ENCODE measurements at regions not wholly inside any gene's neighbourhood (a gene's known extent, or its start where the extent isn't known, plus 50 kb on each side); places are given as distances from the start of the nearest gene placed in this dataset.

DNA sequence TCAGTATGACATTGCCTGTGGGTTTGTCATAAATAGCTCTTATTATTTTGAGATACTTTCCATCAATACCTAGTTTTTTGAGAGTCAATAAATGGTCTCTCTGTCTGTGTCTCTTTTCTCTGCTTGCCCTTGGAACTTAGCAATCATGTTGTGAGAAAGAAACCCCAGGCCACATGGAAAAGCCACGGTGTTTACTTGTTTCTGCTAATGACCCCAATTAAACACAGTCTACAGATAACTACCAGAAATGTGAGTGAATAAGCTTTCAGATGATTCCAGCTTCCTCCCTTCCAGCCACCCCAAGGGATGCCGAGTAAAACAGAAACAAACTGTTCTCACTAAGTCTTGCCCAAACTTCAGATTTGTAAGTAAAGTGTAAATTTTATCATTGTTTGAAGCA lies 584.9 kb downstream of the MAT2B start:
- Histone ChIP-seq H3K27ac (ENCODE audit: low read depth) (no peak overlapping the region), H3K36me3 (ENCODE audit: insufficient read depth) (no peaks in the 10 kb centered on the region), H3K4me1 (ENCODE audit: insufficient read depth) (no peaks in the 10 kb centered on the region), H3K4me3 (ENCODE audit: low read depth, low read length) (no peak overlapping the region)
- no peak for DNase-seq (ENCODE audit: extremely low spot score)
- 26% methylated on average over 2 of the region's 2 CpGs for WGBS

GRCh38 chr5:164091836-164092235 lies 586.4 kb downstream of the MAT2B start:
- H3K4me1 ChIP-seq (ENCODE audit: insufficient read depth): no peaks in the 10 kb centered on the region
- H3K27ac ChIP-seq (ENCODE audit: low read depth): no peak overlapping the region
- no peak overlapping the region for H3K4me3 ChIP-seq (ENCODE audit: low read depth, low read length)
- 85% methylated on average over 2 of the region's 2 CpGs for WGBS
- no peak for DNase-seq (ENCODE audit: extremely low spot score)
- H3K36me3 ChIP-seq (ENCODE audit: insufficient read depth): no peaks in the 10 kb centered on the region

DNA sequence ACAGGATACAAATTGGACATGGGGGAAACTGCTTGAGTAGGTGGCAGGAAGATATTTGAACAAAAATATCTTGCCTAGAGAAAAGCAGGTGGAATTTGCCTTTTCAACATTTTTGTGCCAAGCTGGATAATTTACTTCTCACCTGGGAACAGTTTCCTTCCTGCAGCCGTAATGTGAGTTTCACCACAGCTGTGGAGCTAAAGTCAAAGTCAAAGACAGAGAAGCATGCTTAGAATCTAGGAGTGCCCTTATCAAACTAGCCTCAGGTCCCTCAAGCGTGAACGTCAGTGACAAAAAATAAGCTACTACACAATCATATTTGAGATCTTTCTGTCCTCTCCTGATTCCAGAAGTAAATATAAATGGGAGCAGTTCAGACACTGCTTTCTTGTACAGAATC lies 588.9 kb downstream of the MAT2B start:
- Histone ChIP-seq H3K4me1 (ENCODE audit: insufficient read depth) (no peaks in the 10 kb centered on the region), H3K36me3 (ENCODE audit: insufficient read depth) (no peaks in the 10 kb centered on the region), H3K27ac (ENCODE audit: low read depth) (no peak overlapping the region), H3K4me3 (ENCODE audit: low read depth, low read length) (no peak overlapping the region)
- no peak for DNase-seq (ENCODE audit: extremely low spot score)
- whole genome bisulfite sequencing: 41% methylated on average over 3 of the region's 3 CpGs

DNA sequence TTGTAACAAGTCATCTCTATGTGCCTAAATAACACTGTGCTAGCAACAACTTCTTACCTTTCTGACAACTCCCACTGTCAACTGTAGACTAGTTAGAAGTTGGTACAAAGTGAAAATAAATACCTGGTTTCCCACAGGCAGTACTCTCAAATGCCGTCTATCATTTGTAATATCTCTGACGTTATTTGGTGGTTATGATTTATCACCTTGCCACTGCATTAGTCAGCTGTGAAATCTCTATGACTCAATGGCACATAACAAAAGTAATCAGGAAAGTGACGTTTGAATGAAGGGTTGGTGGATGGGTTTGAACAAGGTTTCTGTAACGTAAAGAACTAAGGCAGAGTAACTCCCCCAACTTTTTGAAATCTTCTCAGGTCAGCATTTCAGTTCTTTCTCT lies 592.3 kb downstream of the MAT2B start:
- 84% methylated on average over 4 of the region's 4 CpGs for WGBS
- H3K36me3 ChIP-seq (ENCODE audit: insufficient read depth): no peaks in the 10 kb centered on the region

GRCh38 chr5:164098531-164098930 lies 593.1 kb downstream of the MAT2B start:
- H3K27ac ChIP-seq (ENCODE audit: low read depth): no peak overlapping the region
- no peak for DNase-seq (ENCODE audit: extremely low spot score)
- H3K4me1 ChIP-seq (ENCODE audit: insufficient read depth): no peaks in the 10 kb centered on the region
- 81% methylated on average over 1 of the region's 1 CpG for WGBS
- H3K36me3 ChIP-seq (ENCODE audit: insufficient read depth): no peaks in the 10 kb centered on the region
- no peak overlapping the region for H3K4me3 ChIP-seq (ENCODE audit: low read depth, low read length)

More for the DNA sequence above, 592.3 kb downstream of the MAT2B start:
- DNase-seq (ENCODE audit: extremely low spot score): no peak
- no peak overlapping the region for H3K4me3 ChIP-seq (ENCODE audit: low read depth, low read length)
- no peaks in the 10 kb centered on the region for H3K4me1 ChIP-seq (ENCODE audit: insufficient read depth)
- no peak overlapping the region for H3K27ac ChIP-seq (ENCODE audit: low read depth)

GRCh38 chr5:164098979-164099378 lies 593.6 kb downstream of the MAT2B start:
- no peaks in the 10 kb centered on the region for H3K36me3 ChIP-seq (ENCODE audit: insufficient read depth)
- 77% methylated on average over 6 of the region's 6 CpGs for whole genome bisulfite sequencing
- H3K27ac ChIP-seq (ENCODE audit: low read depth): no peak overlapping the region
- no peak for DNase-seq (ENCODE audit: extremely low spot score)
- H3K4me3 ChIP-seq (ENCODE audit: low read depth, low read length): no peak overlapping the region
- H3K4me1 ChIP-seq (ENCODE audit: insufficient read depth): no peaks in the 10 kb centered on the region

GRCh38 chr5:164115420-164115819 lies 610.0 kb downstream of the MAT2B start:
- Histone ChIP-seq H3K27ac (ENCODE audit: low read depth) (no peak overlapping the region), H3K4me1 (ENCODE audit: insufficient read depth) (no peaks in the 10 kb centered on the region), H3K4me3 (ENCODE audit: low read depth, low read length) (no peak overlapping the region), H3K36me3 (ENCODE audit: insufficient read depth) (no peaks in the 10 kb centered on the region)
- no peak for DNase-seq (ENCODE audit: extremely low spot score)
- 81% methylated on average over 2 of the region's 2 CpGs for WGBS

DNA sequence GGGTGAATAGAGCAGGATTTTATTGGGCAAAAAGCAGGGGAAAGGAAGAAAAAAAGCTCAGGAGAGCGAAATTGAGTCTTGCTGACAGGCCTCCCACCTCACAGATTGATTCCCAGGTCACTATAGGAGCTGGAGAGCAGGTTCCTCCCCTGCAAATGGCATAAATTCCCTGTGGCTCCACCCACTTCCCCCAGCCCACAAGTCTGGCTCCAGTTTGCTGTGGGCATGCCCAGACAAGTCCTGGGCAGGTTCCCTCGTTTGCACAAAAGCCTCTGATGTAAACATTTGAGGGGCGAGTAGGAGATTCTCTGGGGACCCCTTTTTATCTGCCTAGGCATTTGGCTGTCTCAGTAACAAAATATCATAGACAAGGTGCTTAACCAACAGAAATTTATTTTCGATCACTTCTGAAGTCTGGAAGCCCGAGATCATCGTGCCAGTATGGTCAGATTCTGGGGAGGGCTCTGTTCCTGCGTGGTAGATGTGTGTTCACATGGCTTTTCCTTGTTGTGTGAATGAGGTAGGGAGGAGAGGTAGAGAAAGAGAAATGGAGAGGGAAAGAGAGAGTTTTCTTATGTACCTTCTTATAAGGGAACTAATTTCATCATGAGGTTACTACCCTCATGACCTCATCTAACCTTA lies 614.5 kb downstream of the MAT2B start:
- DNase-seq (ENCODE audit: extremely low spot score): no peak
- 71% methylated on average over 7 of the region's 7 CpGs for WGBS
- H3K36me3 ChIP-seq (ENCODE audit: insufficient read depth): no peaks in the 10 kb centered on the region
- H3K4me3 ChIP-seq (ENCODE audit: low read depth, low read length): no peak overlapping the region
- no peak overlapping the region for H3K27ac ChIP-seq (ENCODE audit: low read depth)
- H3K4me1 ChIP-seq (ENCODE audit: insufficient read depth): no peaks in the 10 kb centered on the region

GRCh38 chr5:164127527-164127926 lies 622.1 kb downstream of the MAT2B start:
- no peak for DNase-seq (ENCODE audit: extremely low spot score)
- H3K4me1 ChIP-seq (ENCODE audit: insufficient read depth): no peaks in the 10 kb centered on the region
- H3K36me3 ChIP-seq (ENCODE audit: insufficient read depth): no peaks in the 10 kb centered on the region
- no peak overlapping the region for H3K4me3 ChIP-seq (ENCODE audit: low read depth, low read length)
- 89% methylated on average over 2 of the region's 2 CpGs for WGBS
- no peak overlapping the region for H3K27ac ChIP-seq (ENCODE audit: low read depth)

DNA sequence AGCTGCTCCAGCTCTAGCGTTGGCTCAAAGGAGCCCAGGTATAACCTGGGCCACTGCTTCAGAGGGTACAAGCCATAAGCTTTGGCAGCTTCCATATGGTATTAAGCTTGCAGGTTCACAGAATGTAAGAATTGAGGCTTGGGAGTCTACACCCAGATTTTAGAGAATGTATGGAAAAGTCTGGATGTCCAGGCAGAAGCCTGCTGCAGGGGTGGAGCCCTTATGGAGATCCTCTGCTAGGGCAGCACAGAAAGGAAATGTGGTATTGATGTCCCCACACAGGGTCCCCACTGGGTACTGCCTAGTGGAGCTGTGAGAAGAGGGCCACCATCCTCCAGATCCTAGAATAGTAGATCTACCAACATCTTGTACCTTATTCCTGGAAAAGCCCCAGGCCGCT lies 626.9 kb downstream of the MAT2B start:
- Histone ChIP-seq H3K4me3 (ENCODE audit: low read depth, low read length) (no peak overlapping the region), H3K27ac (ENCODE audit: low read depth) (no peak overlapping the region), H3K4me1 (ENCODE audit: insufficient read depth) (no peaks in the 10 kb centered on the region), H3K36me3 (ENCODE audit: insufficient read depth) (no peaks in the 10 kb centered on the region)
- no peak for DNase-seq (ENCODE audit: extremely low spot score)
- WGBS: 96% methylated on average over 2 of the region's 2 CpGs

GRCh38 chr5:164137095-164137494 lies 631.7 kb downstream of the MAT2B start:
- Histone ChIP-seq H3K4me1 (ENCODE audit: insufficient read depth) (no peaks in the 10 kb centered on the region), H3K36me3 (ENCODE audit: insufficient read depth) (no peaks in the 10 kb centered on the region), H3K27ac (ENCODE audit: low read depth) (no peak overlapping the region), H3K4me3 (ENCODE audit: low read depth, low read length) (no peak overlapping the region)
- WGBS: 97% methylated on average over 8 of the region's 8 CpGs
- no peak for DNase-seq (ENCODE audit: extremely low spot score)

DNA sequence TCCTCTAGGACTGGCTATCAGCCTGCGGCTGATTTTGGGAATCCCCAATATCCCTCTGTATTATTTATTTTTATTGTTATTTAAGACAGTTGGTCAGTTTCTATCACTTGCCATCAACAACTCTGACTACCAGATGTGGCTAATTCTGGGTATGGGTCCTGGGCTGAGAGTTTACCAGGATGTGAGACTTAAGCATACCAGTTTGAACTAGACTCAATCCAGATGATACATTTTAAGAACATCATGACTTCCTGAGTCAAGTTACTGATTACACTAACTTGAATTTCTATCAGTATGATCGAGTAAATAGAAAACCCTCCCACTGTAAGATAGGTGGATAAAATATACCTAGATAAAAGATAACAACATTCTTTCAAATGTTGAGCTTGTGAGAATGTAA lies 634.0 kb downstream of the MAT2B start:
- no peak overlapping the region for H3K27ac ChIP-seq (ENCODE audit: low read depth)
- no peak for DNase-seq (ENCODE audit: extremely low spot score)
- H3K36me3 ChIP-seq (ENCODE audit: insufficient read depth): no peaks in the 10 kb centered on the region
- no peak overlapping the region for H3K4me3 ChIP-seq (ENCODE audit: low read depth, low read length)
- H3K4me1 ChIP-seq (ENCODE audit: insufficient read depth): no peaks in the 10 kb centered on the region
- WGBS: 88% methylated on average over 2 of the region's 2 CpGs

GRCh38 chr5:164145458-164145857 lies 640.0 kb downstream of the MAT2B start:
- no peak overlapping the region for H3K27ac ChIP-seq (ENCODE audit: low read depth)
- H3K4me3 ChIP-seq (ENCODE audit: low read depth, low read length): no peak overlapping the region
- WGBS: 81% methylated on average over 1 of the region's 1 CpG
- H3K4me1 ChIP-seq (ENCODE audit: insufficient read depth): no peaks in the 10 kb centered on the region
- DNase-seq (ENCODE audit: extremely low spot score): no peak
- H3K36me3 ChIP-seq (ENCODE audit: insufficient read depth): no peaks in the 10 kb centered on the region

DNA sequence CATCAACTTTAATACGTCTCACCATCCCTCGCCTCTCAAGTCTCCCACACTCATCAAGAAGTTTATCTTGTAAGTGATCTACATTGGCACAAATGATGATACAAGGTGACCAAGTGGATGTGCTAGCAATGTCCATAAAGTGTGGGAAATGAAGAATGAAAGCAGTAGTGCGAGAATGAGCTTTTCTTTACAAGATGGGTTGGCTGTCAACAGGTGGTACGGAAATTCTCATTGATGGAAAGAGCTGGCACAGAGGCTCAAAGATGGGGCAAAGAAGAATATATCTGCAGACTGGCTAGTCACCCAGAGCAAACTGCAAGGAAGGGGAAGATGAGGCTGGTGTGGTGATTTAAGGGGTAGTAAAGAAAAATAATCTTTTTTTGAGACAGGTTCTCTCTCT lies 640.8 kb downstream of the MAT2B start:
- Histone ChIP-seq H3K4me1 (ENCODE audit: insufficient read depth) (no peaks in the 10 kb centered on the region), H3K4me3 (ENCODE audit: low read depth, low read length) (no peak overlapping the region), H3K36me3 (ENCODE audit: insufficient read depth) (no peaks in the 10 kb centered on the region), H3K27ac (ENCODE audit: low read depth) (no peak overlapping the region)
- no peak for DNase-seq (ENCODE audit: extremely low spot score)
- 92% methylated on average over 4 of the region's 4 CpGs for WGBS

GRCh38 chr5:164148292-164148691 lies 642.9 kb downstream of the MAT2B start:
- no peak overlapping the region for H3K4me3 ChIP-seq (ENCODE audit: low read depth, low read length)
- 84% methylated on average over 4 of the region's 4 CpGs for WGBS
- H3K27ac ChIP-seq (ENCODE audit: low read depth): no peak overlapping the region

More at GRCh38 chr5:164148292-164148691, 642.9 kb downstream of the MAT2B start:
- Histone ChIP-seq H3K36me3 (ENCODE audit: insufficient read depth) (no peaks in the 10 kb centered on the region), H3K4me1 (ENCODE audit: insufficient read depth) (no peaks in the 10 kb centered on the region)
- DNase-seq (ENCODE audit: extremely low spot score): no peak
